HG02885 (cell line): ENCODE measurements at regions not wholly inside any gene's neighbourhood (a gene's known extent, or its start where the extent isn't known, plus 50 kb on each side); places are given as distances from the start of the nearest gene placed in this dataset.
"Not testable (repeated sequence)": the region's sequence is repeated elsewhere in the genome, so short reads cannot be mapped to it uniquely, and the experiment has no call there.

Source experiments
- ATAC-seq: cut with Tn5 transposase; IDR thresholded peaks from one replicate; pipeline ENCODE4 v1.9.1; 2021; ENCODE audit warnings: mild to moderate bottlenecking; ENCODE audit not compliant: unreplicated experiment, poor library complexity

DNA sequence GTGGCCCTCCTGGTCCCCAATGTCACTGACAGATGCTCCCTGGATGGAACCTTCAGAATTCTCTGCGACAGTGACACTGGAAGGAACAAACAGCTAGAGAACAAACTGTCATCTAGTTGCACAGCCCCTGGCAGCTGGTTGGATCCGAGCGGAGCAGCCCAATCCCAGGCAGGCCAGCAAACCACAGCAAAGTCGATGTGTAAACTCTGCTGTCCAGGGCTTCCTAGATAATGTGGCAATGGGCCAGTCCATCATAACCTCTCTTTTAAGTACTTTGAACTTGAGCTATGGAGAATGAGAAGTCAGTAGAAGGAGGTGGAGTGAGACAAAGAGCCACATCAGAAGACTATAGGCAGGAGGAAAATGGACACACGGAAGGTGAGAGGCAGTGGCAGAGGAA, 323.0 kb downstream of the CBLN1 start:
- ATAC-seq, result no peak

DNA sequence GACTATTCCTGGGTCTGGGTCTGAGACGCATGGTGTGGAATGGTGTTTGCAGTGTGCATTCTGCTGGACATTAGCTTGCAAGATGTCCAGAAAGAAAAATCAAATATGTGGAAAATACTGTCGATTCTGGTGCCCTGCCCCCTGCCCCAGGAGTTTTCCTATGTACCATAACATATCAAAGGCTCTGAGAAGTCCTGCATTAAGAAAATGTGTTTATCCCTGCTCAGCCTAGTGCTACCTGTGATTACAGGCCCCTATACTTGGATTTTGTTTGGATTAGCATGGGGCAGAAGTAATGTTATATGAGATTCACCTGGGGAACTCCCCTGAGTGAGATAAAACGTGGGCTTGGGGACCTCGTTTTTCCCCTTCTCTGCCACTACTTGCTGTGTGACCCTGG, 325.0 kb downstream of the CBLN1 start:
- no peak for ATAC-seq

DNA sequence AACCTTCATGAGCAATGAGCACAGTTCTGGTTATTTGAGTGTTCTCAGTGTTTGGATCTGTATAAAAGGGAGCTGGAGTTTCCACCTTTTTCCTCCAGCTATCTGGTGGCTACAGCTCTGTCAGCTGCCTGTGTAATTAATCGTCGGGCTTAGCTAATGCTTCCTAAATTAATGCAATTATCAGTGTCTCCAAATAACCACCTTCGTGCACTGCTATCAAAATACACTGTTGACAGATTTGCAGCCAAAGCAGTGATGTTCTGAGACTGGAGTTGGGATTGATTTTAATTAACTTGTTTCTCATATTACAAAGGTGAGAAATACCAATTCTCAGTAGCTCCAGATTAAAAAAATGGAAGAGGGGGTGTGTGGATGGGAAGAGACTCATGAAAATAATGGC, 325.8 kb downstream of the CBLN1 start:
- no peak for ATAC-seq

DNA sequence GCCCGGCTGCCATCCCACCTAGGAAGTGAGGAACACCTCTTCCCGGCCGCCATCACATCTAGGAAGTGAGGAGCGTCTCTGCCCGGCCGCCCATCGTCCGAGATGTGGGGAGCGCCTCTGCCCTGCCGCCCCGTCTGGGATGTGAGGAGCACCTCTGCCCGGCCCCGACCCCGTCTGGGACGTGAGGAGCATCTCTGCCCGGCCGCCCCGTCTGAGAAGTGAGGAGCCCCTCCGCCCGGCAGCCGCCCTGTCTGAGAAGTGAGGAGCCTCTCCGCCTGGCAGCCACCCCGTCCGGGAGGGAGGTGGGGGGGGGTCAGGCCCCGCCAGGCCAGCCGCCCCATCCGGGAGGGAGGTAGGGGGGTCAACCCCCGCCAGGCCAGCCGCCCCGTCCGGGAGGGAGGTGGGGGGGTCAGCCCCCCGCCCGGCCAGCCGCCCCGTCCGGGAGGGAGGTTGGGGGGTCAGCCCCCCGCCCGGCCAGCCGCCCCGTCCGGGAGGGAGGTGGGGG, 330.0 kb downstream of the CBLN1 start:
- not testable (repeated sequence) for ATAC-seq

DNA sequence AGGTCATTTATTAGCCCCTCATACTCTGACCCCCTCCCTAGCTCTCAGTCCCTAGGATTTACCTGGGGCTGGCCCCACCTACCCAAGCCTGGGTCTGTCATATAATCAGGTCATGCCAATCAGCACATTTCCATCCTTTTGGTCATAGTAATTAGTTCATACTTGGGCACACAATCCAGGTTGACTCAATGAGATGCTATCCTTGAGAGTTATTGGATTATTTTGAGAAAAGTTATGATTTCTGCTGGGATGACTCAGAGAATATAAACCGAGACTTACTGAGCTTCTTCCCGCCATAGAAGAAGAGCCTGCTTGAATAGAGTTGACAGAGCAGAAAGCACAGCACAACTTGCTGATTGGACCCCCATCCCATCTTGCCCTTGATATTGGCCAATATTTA, 331.5 kb downstream of the CBLN1 start:
- no peak for ATAC-seq

DNA sequence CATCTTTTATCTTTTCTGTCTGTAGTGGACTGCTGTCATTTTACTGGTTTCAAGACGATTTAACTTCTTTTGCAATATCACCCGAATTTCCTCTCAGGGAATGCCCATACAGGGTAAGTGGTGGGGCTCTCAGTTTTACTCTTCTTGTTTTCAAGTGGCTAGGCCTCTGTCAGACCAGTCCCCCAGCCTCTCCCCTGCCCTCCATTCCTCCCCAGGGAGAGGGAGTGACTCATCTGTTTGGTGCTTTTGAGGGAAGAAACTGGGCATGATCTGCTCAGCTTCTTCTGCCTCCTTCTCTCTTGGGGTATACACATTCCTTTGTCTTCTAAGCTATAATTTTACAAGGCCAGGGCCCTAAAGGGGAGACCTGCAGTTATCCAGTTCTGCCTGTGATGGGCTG, 332.0 kb downstream of the CBLN1 start:
- ATAC-seq, result no peak

DNA sequence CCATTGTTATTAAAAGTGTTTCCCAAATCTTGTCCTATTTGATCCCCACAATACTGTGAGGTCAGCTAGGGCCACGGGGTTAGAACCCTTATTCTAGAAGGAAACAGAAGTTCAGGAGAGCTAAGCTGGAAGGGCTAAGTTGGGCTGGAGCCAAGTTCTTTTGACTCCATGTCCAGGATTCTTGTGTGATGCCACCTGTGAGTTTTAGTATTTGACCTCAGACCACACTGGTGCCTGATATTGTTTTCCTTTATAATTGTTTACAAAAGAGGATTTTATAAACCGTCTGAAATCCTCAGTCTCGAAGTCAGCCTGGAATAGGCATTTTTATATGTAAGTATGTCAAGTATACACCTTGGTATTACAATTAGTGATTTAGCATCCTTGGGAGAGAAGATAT, 332.7 kb downstream of the CBLN1 start:
- no peak for ATAC-seq

DNA sequence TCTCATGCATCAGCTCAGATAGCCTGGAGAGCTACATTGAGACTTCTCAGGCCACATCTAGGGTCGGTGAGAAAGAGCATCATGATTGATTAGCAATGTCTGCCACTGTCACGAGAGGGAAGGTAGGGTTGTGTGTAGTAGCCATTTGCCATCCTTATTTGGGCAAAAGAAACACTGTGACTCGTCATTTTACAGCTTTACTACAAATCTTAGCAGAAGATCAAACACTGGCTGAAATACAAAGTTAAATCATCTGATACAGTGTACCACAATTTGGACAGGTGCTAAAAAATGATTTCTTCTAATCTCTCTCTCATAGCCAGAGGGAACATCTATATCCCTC, 334.3 kb downstream of the CBLN1 start:
- ATAC-seq, result no peak

DNA sequence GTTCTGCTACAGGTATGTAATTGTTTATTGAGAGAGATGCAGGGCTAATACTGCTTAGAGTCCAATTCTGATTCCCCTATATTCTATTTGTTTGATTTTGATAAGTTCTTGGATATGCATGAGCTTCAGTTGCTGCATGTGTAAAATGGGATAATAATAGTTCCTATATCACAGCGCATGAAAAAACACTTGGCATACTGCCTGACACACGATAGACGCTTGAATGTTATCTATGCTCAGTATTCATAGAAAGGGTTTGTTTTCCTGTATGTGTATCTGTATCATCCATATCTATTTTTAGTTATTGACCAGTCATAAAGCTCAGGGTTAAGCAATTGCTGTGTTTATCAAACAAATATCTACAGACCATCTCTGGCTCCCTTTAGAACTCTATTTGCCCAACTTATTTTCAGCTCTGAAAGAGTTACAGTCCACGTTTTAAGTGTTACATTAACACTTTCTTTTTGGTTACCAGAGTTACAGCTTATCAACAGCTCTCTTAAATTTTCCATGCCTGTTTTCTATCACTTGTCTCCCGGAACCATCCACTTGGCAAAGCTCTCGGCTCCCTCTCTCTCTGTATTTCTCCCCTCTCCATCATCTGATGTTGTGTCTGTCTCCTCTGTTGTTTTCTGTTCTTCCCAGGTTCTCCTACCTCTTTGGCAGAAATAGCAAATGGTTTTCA, 334.8 kb downstream of the CBLN1 start:
- ATAC-seq, result no peak

DNA sequence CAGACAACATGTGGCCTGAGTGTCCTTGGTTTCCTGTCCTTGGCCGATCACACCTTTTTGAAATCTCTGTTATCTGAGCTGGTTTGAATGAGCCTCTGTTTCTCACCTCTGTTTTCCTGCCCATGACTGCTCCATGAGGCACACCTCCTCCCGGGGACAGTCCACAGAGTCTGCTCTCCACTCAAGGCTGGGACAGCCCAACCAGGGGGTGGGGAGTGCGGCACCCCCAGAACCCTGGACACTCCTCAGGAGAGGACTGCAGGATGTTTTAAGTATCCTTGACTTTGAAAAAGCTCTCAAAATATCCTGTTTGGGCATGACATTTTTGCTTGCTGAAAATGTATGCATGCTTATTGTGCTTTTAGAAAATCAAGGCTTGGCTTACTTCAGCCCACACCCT, 333.0 kb upstream of the N4BP1 start:
- no peak for ATAC-seq

DNA sequence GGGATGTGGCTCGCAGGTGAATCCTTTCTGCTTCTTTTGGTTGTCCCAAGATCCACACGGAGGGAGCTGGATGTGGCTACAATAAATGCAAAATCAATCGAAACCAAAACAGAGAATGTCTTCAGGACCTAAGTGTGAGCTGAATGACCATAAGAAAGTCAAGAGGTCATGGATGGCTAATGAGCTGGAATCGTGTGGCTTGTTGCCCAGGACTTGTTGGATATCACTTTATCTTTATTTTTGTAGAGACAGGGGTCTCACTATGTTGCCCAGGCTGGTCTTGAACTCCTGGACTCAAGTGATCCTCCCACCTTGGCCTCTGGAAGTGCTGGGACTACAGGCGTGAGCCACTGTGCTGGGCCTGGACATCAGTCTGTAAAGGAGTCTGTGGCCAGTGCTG, 326.8 kb upstream of the N4BP1 start:
- ATAC-seq, result no peak

DNA sequence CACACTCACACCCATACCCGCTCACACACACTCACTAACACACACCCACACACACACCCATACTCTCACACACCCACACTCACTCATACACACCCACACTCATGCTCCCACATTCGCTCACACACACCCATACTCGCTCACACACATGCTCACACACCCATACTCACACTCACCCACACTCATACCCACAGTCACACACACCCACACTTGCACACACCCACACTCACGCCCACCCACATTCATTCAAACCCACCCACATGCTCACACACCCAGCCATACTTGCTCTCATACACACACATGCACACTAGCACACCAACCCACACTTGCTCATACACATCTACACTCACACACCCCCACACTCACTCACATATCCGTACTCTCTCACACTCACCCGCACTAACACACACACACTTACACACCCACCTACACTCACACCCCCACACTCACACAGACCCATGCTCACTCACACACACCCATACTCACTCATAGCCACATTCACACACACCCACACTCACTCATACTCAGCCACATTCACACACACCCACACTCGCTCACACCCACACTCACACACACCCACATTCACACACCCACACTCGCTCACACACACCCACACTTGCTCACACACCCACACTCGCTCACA, 322.4 kb upstream of the N4BP1 start:
- ATAC-seq, result no peak

DNA sequence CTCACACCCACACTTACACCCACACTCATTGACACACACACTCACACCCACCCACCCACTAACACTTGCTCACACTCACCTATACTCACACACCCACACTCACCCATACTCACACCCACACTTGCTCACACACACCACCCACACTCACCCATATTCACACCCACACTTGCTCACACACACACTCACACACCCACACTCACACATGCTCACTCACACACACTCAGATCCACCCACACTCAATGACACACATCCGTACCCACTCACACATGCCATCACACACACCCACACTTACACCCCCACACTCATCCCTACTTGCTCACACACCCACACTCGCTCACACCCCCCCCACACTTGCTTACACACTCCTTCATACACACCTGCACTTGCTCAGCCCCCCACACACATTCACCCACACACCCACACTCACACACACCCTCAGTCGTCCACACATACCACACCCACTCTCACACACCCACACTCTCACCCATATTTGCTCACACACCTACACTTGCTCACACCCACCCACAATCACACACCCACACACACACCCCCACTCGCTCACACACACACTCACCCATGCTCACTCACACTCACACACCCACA, 321.1 kb upstream of the N4BP1 start:
- ATAC-seq, result no peak

DNA sequence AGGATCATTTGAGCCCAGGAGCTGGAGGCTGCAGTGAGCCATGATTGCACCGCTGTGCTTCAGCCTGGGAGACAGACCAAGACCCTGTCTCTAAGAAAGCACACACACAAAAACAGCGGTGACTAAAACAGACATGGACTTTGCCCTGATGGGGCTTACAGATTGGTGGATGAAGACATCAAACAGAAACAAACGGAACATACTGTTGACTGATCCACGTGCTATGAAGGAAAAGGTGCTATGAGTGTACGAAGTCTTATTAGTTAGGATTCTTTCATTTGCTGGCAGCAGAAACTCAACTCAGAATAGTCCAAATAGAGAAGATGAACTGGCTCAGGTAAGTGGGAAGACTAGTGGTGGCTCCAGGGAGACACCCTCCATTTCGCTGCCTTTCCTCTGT, 309.8 kb upstream of the N4BP1 start:
- ATAC-seq, result no peak

DNA sequence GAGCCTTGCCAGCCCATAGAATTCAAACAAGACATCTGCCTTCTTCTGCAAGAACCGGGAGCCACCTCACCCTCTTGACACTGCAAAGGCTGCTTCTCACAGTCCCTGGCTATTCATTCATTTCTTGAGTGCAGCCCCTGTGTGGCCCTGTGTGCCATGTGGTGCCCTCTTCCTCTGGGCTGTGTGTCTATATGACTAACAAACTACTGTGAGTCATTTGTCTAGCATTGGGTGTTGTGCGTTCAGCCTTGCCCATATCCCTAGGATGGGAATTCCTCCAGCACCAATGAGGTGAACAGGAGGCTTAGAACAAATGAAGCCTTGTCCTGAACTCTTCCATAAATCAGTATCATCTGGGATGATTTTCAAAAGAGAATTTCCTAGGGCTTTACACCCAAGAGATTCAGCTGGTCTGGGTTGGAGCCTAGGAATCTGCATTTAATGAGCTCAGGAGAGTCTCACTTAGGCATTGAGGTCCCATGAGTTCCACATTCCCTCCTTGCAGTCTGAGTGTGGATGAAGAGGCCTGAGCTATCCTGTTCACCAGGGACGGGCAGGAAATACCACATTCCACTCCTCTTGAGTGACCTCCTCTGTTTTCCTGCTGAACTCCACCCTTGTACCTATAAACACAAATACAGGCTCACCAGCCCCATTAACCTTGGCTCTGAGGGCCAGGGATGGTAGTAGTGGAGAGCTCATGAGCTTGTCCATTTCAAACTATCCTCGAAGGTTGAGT, 308.7 kb upstream of the N4BP1 start:
- no peak for ATAC-seq

DNA sequence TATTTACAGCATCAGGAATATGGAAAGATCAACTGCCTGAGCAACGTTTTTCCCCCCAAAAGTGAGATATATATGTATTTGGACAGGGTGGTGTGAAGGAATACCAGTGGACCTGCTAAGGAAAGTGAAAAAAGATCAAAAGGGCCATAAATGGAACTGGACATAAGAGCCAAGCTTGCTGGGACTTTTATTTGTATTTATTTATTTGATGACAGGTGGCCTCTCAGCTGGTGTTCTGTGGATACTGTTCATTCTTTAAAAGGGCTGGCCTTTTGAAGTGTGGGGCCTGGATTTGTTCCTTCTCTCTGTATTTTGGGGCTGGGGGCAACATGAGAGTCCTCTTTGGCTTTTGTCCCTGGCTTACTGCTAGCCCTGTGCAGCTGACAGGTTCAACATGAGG, 306.6 kb upstream of the N4BP1 start:
- no peak for ATAC-seq

DNA sequence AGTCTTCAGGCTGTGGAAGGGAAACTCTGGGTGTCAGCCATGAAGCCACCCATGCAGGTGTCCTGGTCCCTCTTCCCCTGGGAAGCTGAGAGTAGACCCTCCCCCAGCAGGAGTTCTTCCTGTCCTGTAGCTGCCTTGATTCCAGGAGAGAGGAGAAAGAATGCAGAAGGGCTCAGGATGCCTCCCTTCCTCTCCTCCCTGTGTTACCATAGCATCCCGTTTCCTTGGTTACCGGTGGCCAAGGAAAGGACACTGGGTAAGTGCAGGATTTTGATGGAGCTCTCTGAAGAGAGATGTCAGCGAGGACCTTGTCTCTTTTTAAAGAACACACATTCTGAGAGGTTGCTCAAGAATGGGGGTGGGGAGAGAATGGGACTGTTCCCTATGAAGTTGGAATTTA, 304.1 kb upstream of the N4BP1 start:
- ATAC-seq, result no peak

DNA sequence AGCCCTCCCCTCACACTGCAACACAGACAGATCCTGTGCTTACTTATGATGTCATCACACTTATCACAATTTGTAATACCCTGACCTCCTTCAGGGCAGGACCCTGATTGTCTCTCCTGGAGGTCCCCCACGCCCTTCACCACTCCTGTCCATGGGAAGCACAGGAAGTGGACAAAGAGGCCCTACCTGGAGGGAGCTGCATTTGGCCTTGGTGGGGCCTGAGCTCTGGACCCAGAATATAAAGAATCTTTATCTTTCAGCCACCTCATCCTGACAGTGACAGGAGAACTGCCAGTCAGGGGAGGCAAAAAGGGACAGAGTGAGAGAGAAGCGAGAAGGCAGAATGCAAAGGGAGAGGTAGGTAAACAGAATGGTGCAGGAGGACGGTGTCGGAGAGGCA, 303.4 kb upstream of the N4BP1 start:
- ATAC-seq, result no peak

DNA sequence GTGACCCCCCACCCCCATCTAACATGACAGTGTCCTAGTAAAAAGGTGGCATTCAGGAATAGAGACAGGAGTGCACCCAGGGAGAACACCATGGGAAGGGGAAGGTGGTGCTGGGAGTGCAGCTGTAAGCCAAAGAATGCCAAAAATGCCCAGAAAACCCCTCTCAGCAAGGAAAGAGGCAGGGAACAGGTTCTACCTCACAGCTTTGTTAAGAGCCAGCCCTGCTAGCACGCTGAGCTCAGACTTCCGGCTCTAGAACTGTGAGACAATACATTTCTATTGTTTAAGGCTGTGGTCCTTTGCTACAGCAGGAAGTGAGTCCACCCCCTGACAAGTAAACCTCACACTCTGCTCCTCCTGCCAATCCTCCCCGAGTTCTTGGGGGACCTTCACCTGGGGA, 302.4 kb upstream of the N4BP1 start:
- ATAC-seq, result no peak

DNA sequence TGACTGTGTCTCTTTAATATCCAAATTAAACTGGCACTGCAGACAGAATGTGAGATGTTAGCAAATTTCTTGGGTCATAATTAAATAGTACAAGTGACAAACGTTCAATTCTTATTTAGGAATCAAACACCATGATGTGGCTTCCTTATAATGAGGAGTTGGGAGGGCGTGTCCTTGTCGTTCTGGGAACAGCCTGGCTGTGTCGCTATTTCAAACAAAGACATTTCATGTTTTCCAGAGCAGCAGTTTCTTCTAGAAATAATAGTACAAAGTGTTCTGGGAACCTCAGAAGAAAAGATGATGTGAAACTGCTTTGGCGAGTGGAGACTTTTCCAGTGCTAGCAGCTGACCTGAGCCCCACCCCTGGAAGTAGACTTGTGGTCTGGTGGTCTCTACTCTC, 301.7 kb upstream of the N4BP1 start:
- ATAC-seq, result no peak

DNA sequence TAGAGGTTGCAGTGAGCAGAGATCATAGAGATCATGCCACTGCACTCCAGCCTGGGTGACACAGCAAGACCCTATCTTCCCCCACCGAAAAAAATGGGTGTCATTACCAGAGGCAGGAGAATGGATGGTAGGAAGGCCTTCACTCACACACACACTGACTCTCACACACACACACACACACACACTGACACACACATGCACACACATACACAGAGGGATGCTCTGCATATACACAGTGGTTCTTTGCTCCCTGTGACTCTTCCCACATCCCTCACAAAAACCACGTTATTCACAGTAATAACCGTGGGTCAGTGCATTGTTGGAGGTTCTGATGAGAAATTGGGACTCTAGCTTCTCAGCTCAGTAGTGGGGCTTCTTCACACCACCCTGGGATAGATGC, 300.2 kb upstream of the N4BP1 start:
- no peak for ATAC-seq
